ENCODE measurements at regions not wholly inside any gene's neighbourhood (a gene's known extent, or its start where the extent isn't known, plus 50 kb on each side); places are given as distances from the start of the nearest gene placed in this dataset.

GRCh38 chr3:193809106-193809505 lies 216.1 kb downstream of the OPA1 start:
- H3K36me3 Mint-ChIP-seq = no peaks in the 10 kb centered on the region
- H3K4me3 Mint-ChIP-seq = no peak overlapping the region
- Histone ChIP-seq H3K27me3 (replicated peaks in 1 of 2; ENCODE audit: control insufficient read depth in 2 of 2, extremely low read depth in 1 of 2, insufficient read depth in 2 of 2, low read length in 1 of 2) (peaks cover 0 to 6% of the 10 kb centered on the region in 2 experiments), H3K9me3 (no peaks in the 10 kb centered on the region), H3K27ac (ENCODE audit: low read length) (no peak overlapping the region), H3K36me3 (ENCODE audit: control insufficient read depth in 2 of 2, extremely low read depth in 1 of 2, insufficient read depth in 1 of 2, low read length in 1 of 2) (no peaks in the 10 kb centered on the region), H3K4me1 (ENCODE audit: control insufficient read depth in 1 of 2, extremely low read depth in 1 of 2, insufficient read depth in 2 of 2, low read length in 2 of 2) (no peaks in the 10 kb centered on the region), H3K4me3 (ENCODE audit: control insufficient read depth in 1 of 2, extremely low read depth in 1 of 2, low read length in 1 of 2) (no peak overlapping the region)
- DNase-seq (peak in 1 of 35 experiments; percentile 18), ATAC-seq (replicated peaks in 1 of 4) (no peak)
- H3K9me3 Mint-ChIP-seq = no peaks in the 10 kb centered on the region
- H3K4me1 Mint-ChIP-seq = no peaks in the 10 kb centered on the region
- WGBS (ENCODE audit: insufficient coverage) = no CpG with 5 or more reads among the region's 2 CpGs
- no peak overlapping the region for H3K27ac Mint-ChIP-seq
- H3K27me3 Mint-ChIP-seq = peaks cover 0 to 4% of the 10 kb centered on the region in 2 donors
- CTCF ChIA-PET = no interaction called here
- POLR2A ChIA-PET = interaction anchor here in 1 of 2 donors (0.6 kb wide), 1 partner anchor 776 kb away, joined by 3 read pairs; no protein-coding TSS in a partner anchor

DNA sequence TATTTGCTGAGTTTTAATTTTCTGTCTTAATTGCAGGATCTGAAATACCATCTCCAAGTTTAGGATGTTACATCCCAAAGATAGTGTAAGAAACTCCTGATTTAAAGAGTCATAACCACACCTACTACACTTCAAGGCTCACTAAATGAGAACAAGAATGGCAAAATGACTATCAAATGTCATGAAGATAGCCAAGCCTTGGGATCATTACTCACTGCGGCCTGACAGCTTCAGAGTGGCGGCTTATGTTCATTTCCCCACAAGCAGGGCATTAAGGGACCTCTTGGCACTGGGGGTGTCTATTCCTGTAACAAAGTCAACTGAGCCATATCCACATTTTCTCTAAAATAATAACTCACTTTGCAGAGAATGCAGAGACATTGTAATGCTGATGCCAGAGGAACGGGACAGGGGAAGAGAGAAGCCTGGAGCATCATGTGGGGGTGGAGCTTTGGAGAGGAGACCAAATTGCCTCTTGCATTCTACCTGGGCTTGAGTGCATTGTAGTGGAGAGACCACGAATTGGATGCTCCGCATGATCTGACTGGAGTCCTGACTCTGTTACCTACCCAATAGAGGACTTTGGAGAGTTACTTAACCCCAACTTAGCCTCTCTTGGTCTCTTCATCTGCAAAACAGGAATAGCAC lies 219.2 kb downstream of the OPA1 start:
- H3K27me3 ChIP-seq (replicated peaks in 1 of 2; ENCODE audit: control insufficient read depth in 2 of 2, extremely low read depth in 1 of 2, insufficient read depth in 2 of 2, low read length in 1 of 2) = peaks cover 0 to 12% of the 10 kb centered on the region in 2 experiments
- H3K4me3 ChIP-seq (ENCODE audit: control insufficient read depth in 1 of 2, extremely low read depth in 1 of 2, low read length in 1 of 2) = no peak overlapping the region
- ChIA-PET POLR2A (no interaction called here), CTCF (no interaction called here)
- WGBS (ENCODE audit: insufficient coverage) = 80% methylated on average over 4 of the region's 5 CpGs
- no peaks in the 10 kb centered on the region for H3K9me3 ChIP-seq
- no peaks in the 10 kb centered on the region for H3K9me3 Mint-ChIP-seq
- ATAC-seq (replicated peaks in 1 of 4) = no peak
- no peaks in the 10 kb centered on the region for H3K36me3 ChIP-seq (ENCODE audit: control insufficient read depth in 2 of 2, extremely low read depth in 1 of 2, insufficient read depth in 1 of 2, low read length in 1 of 2)
- no peak for DNase-seq
- H3K27me3 Mint-ChIP-seq = peaks cover 0 to 3% of the 10 kb centered on the region in 2 donors
- H3K27ac ChIP-seq (ENCODE audit: low read length) = no peak overlapping the region
- no peak overlapping the region for H3K27ac Mint-ChIP-seq
- H3K4me1 ChIP-seq (ENCODE audit: control insufficient read depth in 1 of 2, extremely low read depth in 1 of 2, insufficient read depth in 2 of 2, low read length in 2 of 2) = no peaks in the 10 kb centered on the region
- H3K4me1 Mint-ChIP-seq = no peaks in the 10 kb centered on the region
- H3K36me3 Mint-ChIP-seq = no peaks in the 10 kb centered on the region
- H3K4me3 Mint-ChIP-seq = no peak overlapping the region

DNA sequence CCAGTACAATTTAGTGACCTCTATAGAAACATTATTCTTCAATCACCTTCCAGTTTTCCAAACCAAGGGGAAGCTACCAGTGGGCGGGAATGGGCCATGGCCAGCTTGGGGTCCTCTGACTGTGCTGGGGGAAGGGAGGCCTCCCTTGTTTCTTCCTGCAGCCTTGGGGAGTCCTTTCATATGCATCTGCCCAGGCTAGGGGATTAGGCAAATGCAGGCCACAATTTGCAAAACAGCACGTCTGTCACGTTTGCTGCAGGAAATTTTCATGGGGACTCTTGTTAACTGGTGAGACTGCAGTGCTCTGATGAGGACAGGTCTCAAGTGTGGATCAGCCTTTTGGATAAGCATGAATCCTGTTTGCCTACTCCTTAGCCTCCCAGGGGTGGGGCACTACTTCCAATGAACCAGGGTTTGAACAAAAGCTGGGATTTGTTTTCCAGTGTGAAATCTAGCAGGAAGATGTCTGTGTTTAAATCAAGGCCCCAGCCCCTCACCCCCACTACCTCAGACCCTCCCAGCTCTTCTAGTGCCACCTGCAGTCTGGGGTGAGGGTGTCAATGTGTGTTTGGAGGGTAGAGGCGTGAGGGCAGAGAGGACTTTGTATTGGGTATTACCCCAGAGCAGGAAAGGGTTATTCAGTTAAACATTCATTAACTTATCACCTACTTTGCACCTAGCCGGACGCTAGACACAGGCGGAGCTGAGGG lies 219.9 kb downstream of the OPA1 start:
- H3K9me3 ChIP-seq = no peaks in the 10 kb centered on the region
- peaks cover 3% of the 10 kb centered on the region in 2 donors for H3K27me3 Mint-ChIP-seq
- peaks cover 0 to 12% of the 10 kb centered on the region in 2 experiments for H3K27me3 ChIP-seq (replicated peaks in 1 of 2; ENCODE audit: control insufficient read depth in 2 of 2, extremely low read depth in 1 of 2, insufficient read depth in 2 of 2, low read length in 1 of 2)
- 90% methylated on average over 3 of the region's 7 CpGs for WGBS (ENCODE audit: insufficient coverage)
- no peaks in the 10 kb centered on the region for H3K36me3 ChIP-seq (ENCODE audit: control insufficient read depth in 2 of 2, extremely low read depth in 1 of 2, insufficient read depth in 1 of 2, low read length in 1 of 2)
- no peak overlapping the region for H3K27ac ChIP-seq (ENCODE audit: low read length)
- DNase-seq (no peak), ATAC-seq (replicated peaks in 1 of 4) (no peak)
- no peak overlapping the region for H3K27ac Mint-ChIP-seq
- H3K4me1 ChIP-seq (ENCODE audit: control insufficient read depth in 1 of 2, extremely low read depth in 1 of 2, insufficient read depth in 2 of 2, low read length in 2 of 2) = no peaks in the 10 kb centered on the region
- H3K9me3 Mint-ChIP-seq = no peaks in the 10 kb centered on the region
- no peak overlapping the region for H3K4me3 ChIP-seq (ENCODE audit: control insufficient read depth in 1 of 2, extremely low read depth in 1 of 2, low read length in 1 of 2)
- H3K4me1 Mint-ChIP-seq = no peaks in the 10 kb centered on the region
- ChIA-PET CTCF (no interaction called here), POLR2A (no interaction called here)
- H3K36me3 Mint-ChIP-seq = no peaks in the 10 kb centered on the region
- H3K4me3 Mint-ChIP-seq = no peak overlapping the region

- ChIA-PET CTCF (no interaction called here), POLR2A (no interaction called here)
- no peak overlapping the region for H3K27ac Mint-ChIP-seq
- no peaks in the 10 kb centered on the region for H3K4me1 Mint-ChIP-seq
- H3K27ac ChIP-seq (ENCODE audit: low read length) = no peak overlapping the region
- no peaks in the 10 kb centered on the region for H3K9me3 Mint-ChIP-seq
- H3K4me1 ChIP-seq (ENCODE audit: control insufficient read depth in 1 of 2, extremely low read depth in 1 of 2, insufficient read depth in 2 of 2, low read length in 2 of 2) = no peaks in the 10 kb centered on the region
- no peaks in the 10 kb centered on the region for H3K36me3 Mint-ChIP-seq
- WGBS (ENCODE audit: insufficient coverage) = no CpG with 5 or more reads among the region's 3 CpGs
- H3K4me3 ChIP-seq (ENCODE audit: control insufficient read depth in 1 of 2, extremely low read depth in 1 of 2, low read length in 1 of 2) = no peak overlapping the region
- H3K9me3 ChIP-seq = no peaks in the 10 kb centered on the region
- H3K27me3 Mint-ChIP-seq = peaks cover 3 to 4% of the 10 kb centered on the region in 2 donors
- peaks cover 0 to 9% of the 10 kb centered on the region in 2 experiments for H3K27me3 ChIP-seq (replicated peaks in 1 of 2; ENCODE audit: control insufficient read depth in 2 of 2, extremely low read depth in 1 of 2, insufficient read depth in 2 of 2, low read length in 1 of 2)
- ATAC-seq (replicated peaks in 1 of 4) (no peak), DNase-seq (no peak)
- no peaks in the 10 kb centered on the region for H3K36me3 ChIP-seq (ENCODE audit: control insufficient read depth in 2 of 2, extremely low read depth in 1 of 2, insufficient read depth in 1 of 2, low read length in 1 of 2)
- H3K4me3 Mint-ChIP-seq = no peak overlapping the region
Measured at GRCh38 chr3:193813501-193813830, 220.5 kb downstream of the OPA1 start.

GRCh38 chr3:193814166-193814892 lies 221.3 kb downstream of the OPA1 start:
- POLR2A ChIA-PET = no interaction called here
- no peaks in the 10 kb centered on the region for H3K9me3 Mint-ChIP-seq
- CTCF ChIA-PET = no interaction called here

DNA sequence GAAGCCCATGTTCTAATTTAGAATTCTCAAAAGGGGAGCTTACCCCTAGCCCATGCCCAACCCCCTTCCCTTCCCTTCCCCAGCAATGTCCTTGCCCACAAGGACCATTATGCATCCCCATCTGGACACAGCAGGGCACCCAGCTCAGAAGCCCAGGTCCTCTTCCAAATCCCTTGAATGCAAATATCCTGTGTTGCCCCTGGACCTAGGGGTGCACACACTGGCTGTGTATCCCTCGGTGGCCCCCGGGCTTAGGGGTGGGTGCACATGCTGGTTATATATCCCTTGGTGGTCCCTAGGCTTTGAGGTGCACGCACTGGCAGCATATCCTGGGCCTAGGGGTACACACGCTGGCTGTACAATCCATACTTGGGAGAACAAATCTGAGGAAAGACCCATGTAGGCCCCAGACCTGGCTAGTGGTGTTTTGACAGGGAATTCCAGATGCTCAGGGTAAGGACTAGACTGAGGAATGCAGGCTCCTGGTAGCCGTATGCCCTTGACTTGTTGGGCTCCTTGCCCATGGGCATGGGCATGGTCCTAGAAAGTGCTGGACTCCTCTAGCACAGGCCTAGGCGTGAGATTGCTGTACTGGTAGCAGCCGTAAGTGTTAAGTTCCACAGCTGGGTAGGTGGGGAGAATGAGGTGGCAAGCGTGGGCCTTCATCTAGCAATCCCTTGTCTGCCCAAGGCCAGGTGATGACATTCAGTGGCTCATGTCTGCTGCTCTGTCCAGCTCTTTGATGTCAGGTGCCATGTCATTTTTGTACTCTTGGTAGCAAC lies 222.4 kb downstream of the OPA1 start:
- H3K36me3 ChIP-seq (ENCODE audit: control insufficient read depth in 2 of 2, extremely low read depth in 1 of 2, insufficient read depth in 1 of 2, low read length in 1 of 2) = no peaks in the 10 kb centered on the region
- ChIA-PET CTCF (no interaction called here), POLR2A (no interaction called here)
- no peak for ATAC-seq (replicated peaks in 1 of 4)
- no peak for DNase-seq
- Mint-ChIP-seq H3K4me1 (no peaks in the 10 kb centered on the region), H3K9me3 (no peaks in the 10 kb centered on the region), H3K36me3 (no peaks in the 10 kb centered on the region), H3K27ac (no peak overlapping the region), H3K27me3 (peaks cover 3 to 9% of the 10 kb centered on the region in 2 donors), H3K4me3 (no peak overlapping the region)
- H3K27ac ChIP-seq (ENCODE audit: low read length) = no peak overlapping the region
- no peak overlapping the region for H3K4me3 ChIP-seq (ENCODE audit: control insufficient read depth in 1 of 2, extremely low read depth in 1 of 2, low read length in 1 of 2)
- WGBS (ENCODE audit: insufficient coverage) = 92% methylated on average over 8 of the region's 8 CpGs
- H3K9me3 ChIP-seq = no peaks in the 10 kb centered on the region
- H3K4me1 ChIP-seq (ENCODE audit: control insufficient read depth in 1 of 2, extremely low read depth in 1 of 2, insufficient read depth in 2 of 2, low read length in 2 of 2) = no peaks in the 10 kb centered on the region
- peaks cover 0 to 13% of the 10 kb centered on the region in 2 experiments for H3K27me3 ChIP-seq (replicated peaks in 1 of 2; ENCODE audit: control insufficient read depth in 2 of 2, extremely low read depth in 1 of 2, insufficient read depth in 2 of 2, low read length in 1 of 2)

More at GRCh38 chr3:193814166-193814892, 221.3 kb downstream of the OPA1 start:
- Histone ChIP-seq H3K27me3 (replicated peaks in 1 of 2; ENCODE audit: control insufficient read depth in 2 of 2, extremely low read depth in 1 of 2, insufficient read depth in 2 of 2, low read length in 1 of 2) (peaks cover 0 to 10% of the 10 kb centered on the region in 2 experiments), H3K4me1 (ENCODE audit: control insufficient read depth in 1 of 2, extremely low read depth in 1 of 2, insufficient read depth in 2 of 2, low read length in 2 of 2) (no peaks in the 10 kb centered on the region), H3K4me3 (ENCODE audit: control insufficient read depth in 1 of 2, extremely low read depth in 1 of 2, low read length in 1 of 2) (no peak overlapping the region), H3K36me3 (ENCODE audit: control insufficient read depth in 2 of 2, extremely low read depth in 1 of 2, insufficient read depth in 1 of 2, low read length in 1 of 2) (no peaks in the 10 kb centered on the region), H3K9me3 (no peaks in the 10 kb centered on the region), H3K27ac (ENCODE audit: low read length) (no peak overlapping the region)
- Mint-ChIP-seq H3K4me3 (no peak overlapping the region), H3K36me3 (no peaks in the 10 kb centered on the region), H3K4me1 (no peaks in the 10 kb centered on the region), H3K27me3 (peaks cover 3 to 6% of the 10 kb centered on the region in 2 donors), H3K27ac (no peak overlapping the region)
- WGBS (ENCODE audit: insufficient coverage) = 82% methylated on average over 8 of the region's 11 CpGs
- no peak for DNase-seq
- ATAC-seq (replicated peaks in 1 of 4) = no peak
